HCT116 (cell line): ENCODE measurements at regions not wholly inside any gene's neighbourhood (a gene's known extent, or its start where the extent isn't known, plus 50 kb on each side); places are given as distances from the start of the nearest gene placed in this dataset.

Experiments used
- ATF3 ChIP-seq: IDR thresholded peaks from 2 replicates; pipeline ENCODE4 v1.6.1; 2012
- EZH2 ChIP-seq: fragments of 200-600 bp; sonication (generic); IDR thresholded peaks from 2 replicates; pipeline ENCODE4 v1.6.1; 2017; ENCODE audit warnings: antibody characterized with exemption, mixed run types
- JUND ChIP-seq: IDR thresholded peaks from 2 replicates; pipeline ENCODE4 v1.6.1; 2012
- POLR2A ChIP-seq: IDR thresholded peaks from 2 replicates; pipeline ENCODE4 v1.7.0; 2011; ENCODE audit warnings: borderline replicate concordance; ENCODE audit not compliant: insufficient read depth, insufficient read length; ENCODE audit errors: extremely low read depth
- POLR2AphosphoS5 ChIP-seq: IDR thresholded peaks from 2 replicates; pipeline ENCODE4 v1.6.1; 2011; ENCODE audit warnings: mild to moderate bottlenecking, low read depth, low read length, moderate library complexity
- RAD21 ChIP-seq: IDR thresholded peaks from 2 replicates; pipeline ENCODE4 v1.6.1; 2012; ENCODE audit warnings: low read depth, mild to moderate bottlenecking
- SIN3A ChIP-seq: IDR thresholded peaks from 2 replicates; pipeline ENCODE4 v1.6.1; 2012; ENCODE audit warnings: low read depth
- SRF ChIP-seq: IDR thresholded peaks from 2 replicates; pipeline ENCODE4 v1.6.1; 2012; ENCODE audit warnings: low read depth
- TCF7L2 ChIP-seq: IDR thresholded peaks from 2 replicates; pipeline ENCODE4 v1.7.0; 2011; ENCODE audit warnings: borderline replicate concordance, inconsistent platforms; ENCODE audit not compliant: insufficient read depth, insufficient read length; ENCODE audit errors: extremely low read depth
- ZFX ChIP-seq: fragments of 450-650 bp; IDR thresholded peaks from 2 replicates; pipeline ENCODE4 v1.6.1; 2017
- TF ChIP-seq, protein P1 (sequence below): IDR thresholded peaks from 2 replicates; pipeline ENCODE4 v1.6.1; 2012
- TF ChIP-seq, protein P2 (sequence below): IDR thresholded peaks from 2 replicates; pipeline ENCODE4 v1.6.1; 2011; ENCODE audit warnings: mild to moderate bottlenecking, low read length, moderate library complexity; ENCODE audit not compliant: insufficient replicate concordance; ENCODE audit errors: extremely low read depth
- TF ChIP-seq, protein P3 (sequence below), 3 experiments: fragments of 200-600 bp in 1 of 3; sonication (generic) in 1 of 3; IDR thresholded peaks in 2 of 3; conservative IDR thresholded peaks in 1 of 3; 2 replicates each; pipeline ENCODE4 v1.5.1; 2012 to 2017; ENCODE audit warnings: low read depth in 2 of 3, low read length in 2 of 3, antibody characterized with exemption in 1 of 3, borderline replicate concordance in 1 of 3, control low read depth in 1 of 3, mild to moderate bottlenecking in 1 of 3, mixed read lengths in 1 of 3, mixed run types in 1 of 3, moderate library complexity in 1 of 3; ENCODE audit not compliant: insufficient read depth in 1 of 3
- TF ChIP-seq, protein P4 (sequence below): IDR thresholded peaks from 2 replicates; pipeline ENCODE4 v1.6.1; 2012; ENCODE audit warnings: low read depth

DNA sequence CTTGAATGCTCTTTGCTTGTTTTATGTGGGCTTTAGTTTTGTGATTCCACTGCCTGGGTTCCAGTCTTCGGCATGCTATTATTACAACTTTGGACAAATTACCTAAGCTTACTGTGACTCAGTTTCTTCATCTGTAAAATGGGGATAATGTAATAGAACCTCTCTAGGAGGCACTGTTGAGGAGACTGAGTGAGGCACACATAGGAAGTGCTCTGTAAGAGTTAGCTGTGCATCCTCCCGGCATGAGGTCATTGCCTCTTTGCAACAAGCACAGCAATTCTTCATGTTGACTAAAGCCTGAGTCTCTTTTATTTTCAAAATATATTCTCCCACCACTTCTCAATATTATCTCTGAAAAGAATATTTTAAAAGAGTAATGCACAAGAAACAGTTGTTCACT, 227.4 kb downstream of the DLEU7 start:
- TF ChIP-seq, protein P1, sequence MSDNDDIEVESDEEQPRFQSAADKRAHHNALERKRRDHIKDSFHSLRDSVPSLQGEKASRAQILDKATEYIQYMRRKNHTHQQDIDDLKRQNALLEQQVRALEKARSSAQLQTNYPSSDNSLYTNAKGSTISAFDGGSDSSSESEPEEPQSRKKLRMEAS, result no peak
- TF ChIP-seq, protein P2, sequence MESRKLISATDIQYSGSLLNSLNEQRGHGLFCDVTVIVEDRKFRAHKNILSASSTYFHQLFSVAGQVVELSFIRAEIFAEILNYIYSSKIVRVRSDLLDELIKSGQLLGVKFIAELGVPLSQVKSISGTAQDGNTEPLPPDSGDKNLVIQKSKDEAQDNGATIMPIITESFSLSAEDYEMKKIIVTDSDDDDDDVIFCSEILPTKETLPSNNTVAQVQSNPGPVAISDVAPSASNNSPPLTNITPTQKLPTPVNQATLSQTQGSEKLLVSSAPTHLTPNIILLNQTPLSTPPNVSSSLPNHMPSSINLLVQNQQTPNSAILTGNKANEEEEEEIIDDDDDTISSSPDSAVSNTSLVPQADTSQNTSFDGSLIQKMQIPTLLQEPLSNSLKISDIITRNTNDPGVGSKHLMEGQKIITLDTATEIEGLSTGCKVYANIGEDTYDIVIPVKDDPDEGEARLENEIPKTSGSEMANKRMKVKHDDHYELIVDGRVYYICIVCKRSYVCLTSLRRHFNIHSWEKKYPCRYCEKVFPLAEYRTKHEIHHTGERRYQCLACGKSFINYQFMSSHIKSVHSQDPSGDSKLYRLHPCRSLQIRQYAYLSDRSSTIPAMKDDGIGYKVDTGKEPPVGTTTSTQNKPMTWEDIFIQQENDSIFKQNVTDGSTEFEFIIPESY, result no peak
- TF ChIP-seq, protein P3, sequence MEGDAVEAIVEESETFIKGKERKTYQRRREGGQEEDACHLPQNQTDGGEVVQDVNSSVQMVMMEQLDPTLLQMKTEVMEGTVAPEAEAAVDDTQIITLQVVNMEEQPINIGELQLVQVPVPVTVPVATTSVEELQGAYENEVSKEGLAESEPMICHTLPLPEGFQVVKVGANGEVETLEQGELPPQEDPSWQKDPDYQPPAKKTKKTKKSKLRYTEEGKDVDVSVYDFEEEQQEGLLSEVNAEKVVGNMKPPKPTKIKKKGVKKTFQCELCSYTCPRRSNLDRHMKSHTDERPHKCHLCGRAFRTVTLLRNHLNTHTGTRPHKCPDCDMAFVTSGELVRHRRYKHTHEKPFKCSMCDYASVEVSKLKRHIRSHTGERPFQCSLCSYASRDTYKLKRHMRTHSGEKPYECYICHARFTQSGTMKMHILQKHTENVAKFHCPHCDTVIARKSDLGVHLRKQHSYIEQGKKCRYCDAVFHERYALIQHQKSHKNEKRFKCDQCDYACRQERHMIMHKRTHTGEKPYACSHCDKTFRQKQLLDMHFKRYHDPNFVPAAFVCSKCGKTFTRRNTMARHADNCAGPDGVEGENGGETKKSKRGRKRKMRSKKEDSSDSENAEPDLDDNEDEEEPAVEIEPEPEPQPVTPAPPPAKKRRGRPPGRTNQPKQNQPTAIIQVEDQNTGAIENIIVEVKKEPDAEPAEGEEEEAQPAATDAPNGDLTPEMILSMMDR (IDR thresholded peaks at IDR 0.05 in 2 of 3, conservative IDR thresholded peaks at IDR 0.05 in 1 of 3; ENCODE audit: borderline replicate concordance in 1 of 3, insufficient read depth in 1 of 3, low read depth in 2 of 3, low read length in 2 of 3), result no peak
- TF ChIP-seq POLR2A (no peak), RAD21 (no peak), ZFX (no peak), EZH2 (no peak), POLR2AphosphoS5 (no peak), ATF3 (no peak), TCF7L2 (no peak), JUND (no peak), SRF (no peak), SIN3A (no peak)
- TF ChIP-seq, protein P4, sequence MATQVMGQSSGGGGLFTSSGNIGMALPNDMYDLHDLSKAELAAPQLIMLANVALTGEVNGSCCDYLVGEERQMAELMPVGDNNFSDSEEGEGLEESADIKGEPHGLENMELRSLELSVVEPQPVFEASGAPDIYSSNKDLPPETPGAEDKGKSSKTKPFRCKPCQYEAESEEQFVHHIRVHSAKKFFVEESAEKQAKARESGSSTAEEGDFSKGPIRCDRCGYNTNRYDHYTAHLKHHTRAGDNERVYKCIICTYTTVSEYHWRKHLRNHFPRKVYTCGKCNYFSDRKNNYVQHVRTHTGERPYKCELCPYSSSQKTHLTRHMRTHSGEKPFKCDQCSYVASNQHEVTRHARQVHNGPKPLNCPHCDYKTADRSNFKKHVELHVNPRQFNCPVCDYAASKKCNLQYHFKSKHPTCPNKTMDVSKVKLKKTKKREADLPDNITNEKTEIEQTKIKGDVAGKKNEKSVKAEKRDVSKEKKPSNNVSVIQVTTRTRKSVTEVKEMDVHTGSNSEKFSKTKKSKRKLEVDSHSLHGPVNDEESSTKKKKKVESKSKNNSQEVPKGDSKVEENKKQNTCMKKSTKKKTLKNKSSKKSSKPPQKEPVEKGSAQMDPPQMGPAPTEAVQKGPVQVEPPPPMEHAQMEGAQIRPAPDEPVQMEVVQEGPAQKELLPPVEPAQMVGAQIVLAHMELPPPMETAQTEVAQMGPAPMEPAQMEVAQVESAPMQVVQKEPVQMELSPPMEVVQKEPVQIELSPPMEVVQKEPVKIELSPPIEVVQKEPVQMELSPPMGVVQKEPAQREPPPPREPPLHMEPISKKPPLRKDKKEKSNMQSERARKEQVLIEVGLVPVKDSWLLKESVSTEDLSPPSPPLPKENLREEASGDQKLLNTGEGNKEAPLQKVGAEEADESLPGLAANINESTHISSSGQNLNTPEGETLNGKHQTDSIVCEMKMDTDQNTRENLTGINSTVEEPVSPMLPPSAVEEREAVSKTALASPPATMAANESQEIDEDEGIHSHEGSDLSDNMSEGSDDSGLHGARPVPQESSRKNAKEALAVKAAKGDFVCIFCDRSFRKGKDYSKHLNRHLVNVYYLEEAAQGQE, result no peak
